Mucosa of stomach (tissue), 1 donor: ENCODE measurements at regions not wholly inside any gene's neighbourhood (a gene's known extent, or its start where the extent isn't known, plus 50 kb on each side); places are given as distances from the start of the nearest gene placed in this dataset.
"Not testable (repeated sequence)": the region's sequence is repeated elsewhere in the genome, so short reads cannot be mapped to it uniquely, and the experiment has no call there.

ENCODE experiments used
- H3K27me3 ChIP-seq: one replicate; pipeline ENCODE4 v1.7.0; 2013; ENCODE audit warnings: mild to moderate bottlenecking, low read length; ENCODE audit not compliant: control insufficient read depth, insufficient read depth
- H3K36me3 ChIP-seq: one replicate; pipeline ENCODE4 v1.7.0; 2013; ENCODE audit warnings: low read length; ENCODE audit not compliant: control insufficient read depth, insufficient read depth
- H3K4me1 ChIP-seq: one replicate; pipeline ENCODE4 v1.7.0; 2013; ENCODE audit warnings: mild to moderate bottlenecking, low read length; ENCODE audit not compliant: control insufficient read depth, insufficient read depth
- H3K4me3 ChIP-seq: one replicate; pipeline ENCODE4 v1.7.0; 2013; ENCODE audit warnings: low read length
- H3K9ac ChIP-seq: one replicate; pipeline ENCODE4 v1.7.0; 2013; ENCODE audit warnings: mild to moderate bottlenecking, low read length, moderate library complexity
- H3K9me3 ChIP-seq: one replicate; pipeline ENCODE4 v1.7.0; 2013; ENCODE audit warnings: mild to moderate bottlenecking, low read length, moderate library complexity; ENCODE audit not compliant: control insufficient read depth
- donor health status: Pancreatic carcinoma.

- not testable (repeated sequence) for H3K27me3 ChIP-seq, H3K4me1 ChIP-seq, H3K9ac ChIP-seq, H3K9me3 ChIP-seq, H3K4me3 ChIP-seq, H3K36me3 ChIP-seq
These were observed 350.3 kb downstream of the ANAPC1 start for GRCh38 chr2:111533557-111534247.

- Histone ChIP-seq H3K9ac (no peak overlapping the region), H3K36me3 (no peaks in the 10 kb centered on the region), H3K9me3 (no peaks in the 10 kb centered on the region), H3K27me3 (no peaks in the 10 kb centered on the region), H3K4me3 (no peak overlapping the region), H3K4me1 (peaks cover 9% of the 10 kb centered on the region)
These were observed 349.1 kb downstream of the ANAPC1 start for GRCh38 chr2:111534910-111535352.

- peaks cover 9% of the 10 kb centered on the region for H3K4me1 ChIP-seq
- no peaks in the 10 kb centered on the region for H3K36me3 ChIP-seq
- no peaks in the 10 kb centered on the region for H3K27me3 ChIP-seq
- no peak overlapping the region for H3K9ac ChIP-seq
- no peak overlapping the region for H3K4me3 ChIP-seq
- no peaks in the 10 kb centered on the region for H3K9me3 ChIP-seq
These were observed 348.6 kb downstream of the ANAPC1 start for GRCh38 chr2:111535404-111535803.

- Histone ChIP-seq H3K9me3 (no peaks in the 10 kb centered on the region), H3K4me1 (peaks cover 9% of the 10 kb centered on the region), H3K27me3 (no peaks in the 10 kb centered on the region), H3K36me3 (no peaks in the 10 kb centered on the region), H3K4me3 (no peak overlapping the region), H3K9ac (no peak overlapping the region)
These were observed 346.8 kb downstream of the ANAPC1 start for GRCh38 chr2:111537078-111537655.

- not testable (repeated sequence) for H3K4me1 ChIP-seq, H3K36me3 ChIP-seq, H3K9me3 ChIP-seq, H3K4me3 ChIP-seq, H3K9ac ChIP-seq, H3K27me3 ChIP-seq
These were observed 344.0 kb downstream of the ANAPC1 start for GRCh38 chr2:111539991-111540390.

GRCh38 chr2:111542120-111542774 lies 341.7 kb downstream of the ANAPC1 start:
- not testable (repeated sequence) for H3K9me3 ChIP-seq, H3K36me3 ChIP-seq, H3K9ac ChIP-seq, H3K27me3 ChIP-seq, H3K4me3 ChIP-seq, H3K4me1 ChIP-seq

- not testable (repeated sequence) for H3K4me3 ChIP-seq, H3K9ac ChIP-seq, H3K9me3 ChIP-seq, H3K36me3 ChIP-seq, H3K4me1 ChIP-seq, H3K27me3 ChIP-seq
These were observed 340.0 kb downstream of the ANAPC1 start for GRCh38 chr2:111544006-111544405.

- not testable (repeated sequence) for H3K27me3 ChIP-seq, H3K4me3 ChIP-seq, H3K4me1 ChIP-seq, H3K9ac ChIP-seq, H3K9me3 ChIP-seq, H3K36me3 ChIP-seq
These were observed 338.1 kb downstream of the ANAPC1 start for GRCh38 chr2:111545723-111546431.

- not testable (repeated sequence) for H3K27me3 ChIP-seq, H3K9me3 ChIP-seq, H3K4me3 ChIP-seq, H3K9ac ChIP-seq, H3K4me1 ChIP-seq, H3K36me3 ChIP-seq
These were observed 337.4 kb downstream of the ANAPC1 start for GRCh38 chr2:111546578-111546977.

GRCh38 chr2:111549174-111549573 lies 334.8 kb downstream of the ANAPC1 start:
- not testable (repeated sequence) for H3K4me1 ChIP-seq, H3K27me3 ChIP-seq, H3K9ac ChIP-seq, H3K9me3 ChIP-seq, H3K36me3 ChIP-seq, H3K4me3 ChIP-seq

GRCh38 chr2:111551428-111551827 lies 332.6 kb downstream of the ANAPC1 start:
- not testable (repeated sequence) for H3K27me3 ChIP-seq

GRCh38 chr2:111552625-111553024 lies 331.4 kb downstream of the ANAPC1 start:
- H3K4me3 ChIP-seq, H3K4me1 ChIP-seq, H3K9ac ChIP-seq, H3K9me3 ChIP-seq, H3K27me3 ChIP-seq, H3K36me3 ChIP-seq: not testable (repeated sequence)

More at GRCh38 chr2:111551428-111551827, 332.6 kb downstream of the ANAPC1 start:
- H3K4me3 ChIP-seq, H3K36me3 ChIP-seq, H3K9ac ChIP-seq, H3K9me3 ChIP-seq, H3K4me1 ChIP-seq: not testable (repeated sequence)
